K562 (cell line): ENCODE measurements at regions not wholly inside any gene's neighbourhood (a gene's known extent, or its start where the extent isn't known, plus 50 kb on each side); places are given as distances from the start of the nearest gene placed in this dataset.

Experiments used
- ATAC-seq: fragments of 200-7000 bp; cut with Tn5 transposase; 3 replicates; pipeline ENCODE4 v1.9.1; 2020; ENCODE audit warnings: moderate library complexity
- BruUV-seq: library from RNA; stranded (reverse); fragments of 400-500 nt; replicated peaks from 2 replicates; lab custom pipeline; 2021; lab: Mats Ljungman, UMichigan
- CTCF ChIA-PET: fragments of 300-600 bp; formaldehyde crosslinking; extraction: SDS; loops from one replicate; lab custom pipeline; 2021; ENCODE audit warnings: low intra/inter-chr PET ratio; lab: Yijun Ruan, JAX
- POLR2A ChIA-PET: fragments of 300-600, 350-650 bp; sonication (Branson Sonifier 250); formaldehyde crosslinking; extraction: SDS; loops from one replicate; lab custom pipeline; 2021; ENCODE audit warnings: antibody characterized with exemption, inconsistent platforms; lab: Yijun Ruan, JAX
- DNase-seq, 4 experiments: peaks; one replicate each; pipeline versions ENCODE4 v3.0.0 to v3.0.0-alpha.2; 2011 to 2018; ENCODE audit warnings: low spot score in 3 of 4, mixed read lengths in 3 of 4; ENCODE audit errors: extremely low read depth in 1 of 4
- FAIRE-seq: peaks from 2 replicates; lab custom pipeline; 2011; peaks lifted over from hg19 to GRCh38; lab: Jason Lieb, UNC
- H2AFZ ChIP-seq: 2 replicates; pipeline ENCODE4 v1.6.0; 2011; ENCODE audit warnings: low read depth, low read length, control low read depth, inconsistent platforms
- H3K27ac ChIP-seq: fragments of 200-600 bp; 3 replicates; pipeline ENCODE4 v1.8.0; 2011; ENCODE audit warnings: low read depth, mild to moderate bottlenecking, control low read depth, inconsistent platforms, low read length, moderate library complexity, mixed read lengths; ENCODE audit errors: extremely low read depth
- H3K27me3 ChIP-seq, 2 experiments: fragments of 300-600 bp in 1 of 2; 2 replicates in 1 of 2; 3 replicates in 1 of 2; pipeline versions ENCODE4 v1.6.0 to v1.8.0; 2011; ENCODE audit warnings: inconsistent platforms in 2 of 2, low read length in 2 of 2, mild to moderate bottlenecking in 1 of 2, mixed read lengths in 1 of 2, moderate library complexity in 1 of 2; ENCODE audit not compliant: control insufficient read depth in 2 of 2, insufficient read depth in 2 of 2
- H3K36me3 ChIP-seq: fragments of 300-600 bp; 3 replicates; pipeline ENCODE4 v1.8.0; 2011; ENCODE audit warnings: mild to moderate bottlenecking, low read length, inconsistent platforms; ENCODE audit not compliant: control insufficient read depth, insufficient read depth
- H3K4me1 ChIP-seq, 2 experiments: fragments of 200-600 bp in 1 of 2; replicated peaks in 1 of 2; 2 replicates in 1 of 2; 3 replicates in 1 of 2; pipeline versions ENCODE4 v1.5.1 to v1.8.0; 2011; ENCODE audit warnings: inconsistent platforms in 2 of 2, low read length in 2 of 2, mild to moderate bottlenecking in 1 of 2, mixed read lengths in 1 of 2, moderate library complexity in 1 of 2; ENCODE audit not compliant: control insufficient read depth in 2 of 2, insufficient read depth in 2 of 2
- H3K4me2 ChIP-seq: 2 replicates; pipeline ENCODE4 v1.6.1; 2011; ENCODE audit warnings: low read length, control low read depth, inconsistent platforms, mixed read lengths; ENCODE audit not compliant: insufficient read depth
- H3K4me3 ChIP-seq: fragments of 200-600 bp; sonication (generic), shearing (Covaris generic); 2 replicates; pipeline ENCODE4 v1.5.1; 2016; ENCODE audit warnings: control low read depth, inconsistent platforms
- H3K79me2 ChIP-seq: fragments of 200-600 bp; 3 replicates; pipeline ENCODE4 v1.8.0; 2011; ENCODE audit warnings: low read length, inconsistent platforms; ENCODE audit not compliant: control insufficient read depth, insufficient read depth
- H3K9ac ChIP-seq, 2 experiments: 2 replicates each; pipeline versions ENCODE4 v1.6.0 to v1.6.1; 2011; ENCODE audit warnings: low read depth in 2 of 2, low read length in 2 of 2, control low read depth in 1 of 2, inconsistent platforms in 1 of 2, mild to moderate bottlenecking in 1 of 2, mixed read lengths in 1 of 2; ENCODE audit not compliant: insufficient read depth in 1 of 2
- H3K9me1 ChIP-seq: one replicate; pipeline ENCODE4 v1.6.0; 2011; ENCODE audit warnings: inconsistent platforms, mild to moderate bottlenecking, low read length, moderate library complexity; ENCODE audit not compliant: control insufficient read depth, insufficient read depth
- H3K9me3 ChIP-seq: replicated peaks from 2 replicates; pipeline ENCODE4 v1.5.1; 2011; ENCODE audit warnings: low read depth, low read length, inconsistent platforms; ENCODE audit not compliant: control insufficient read depth, insufficient read depth
- H4K20me1 ChIP-seq: replicated peaks from 2 replicates; pipeline ENCODE4 v1.6.1; 2011; ENCODE audit warnings: low read length, inconsistent platforms, mixed read lengths; ENCODE audit not compliant: control insufficient read depth, insufficient read depth
- KAT7 ChIP-seq: sonication (generic); formaldehyde crosslinking; IDR thresholded peaks from 2 replicates; pipeline ENCODE4 v1.8.0; 2022; ENCODE audit warnings: missing genetic modification reagents, mild to moderate bottlenecking, borderline replicate concordance
- ZNF609 ChIP-seq: sonication (generic); formaldehyde crosslinking; IDR thresholded peaks from 2 replicates; pipeline ENCODE4 v1.8.1; 2023; ENCODE audit warnings: missing genetic modification reagents, mild to moderate bottlenecking, borderline replicate concordance
- WGBS: fragments of 100-300 bp; shearing (Covaris generic); methylation state at CpG from one replicate; pipeline ENCODE4 v1.1.6; 2016; ENCODE audit warnings: low coverage, mixed read lengths; ENCODE audit not compliant: insufficient coverage; ENCODE audit errors: missing lambda C conversion rate; 5-methylcytosine and 5-hydroxymethylcytosine counted together
- in situ Hi-C: fragments of 300-500 bp; cut with MboI; formaldehyde crosslinking; loops from 4 replicates; pipeline ENCODE4 v1.15.0; 2018; ENCODE audit warnings: inconsistent platforms, mixed read lengths
- intact Hi-C: fragments of 100-400 bp; cut with micrococcal nuclease; formaldehyde crosslinking; loops from 2 replicates; pipeline ENCODE4 v1.14.2; 2022
- TF ChIP-seq, protein P1 (sequence below), 2 experiments: fragments of 450-650 bp in 1 of 2; sonication (generic) in 1 of 2; formaldehyde crosslinking in 1 of 2; IDR thresholded peaks; 2 replicates each; pipeline versions ENCODE4 v1.7.1 to v1.9.0; 2016 to 2022; ENCODE audit warnings: inconsistent platforms in 1 of 2, mild to moderate bottlenecking in 1 of 2, missing genetic modification reagents in 1 of 2

- no peak for TF ChIP-seq ZNF609 (CRISPR knock-in tag)
These were observed 54.0 kb upstream of the CIBAR2 start (continued) for GRCh38 chr16:85166281-85166680.

- 38% methylated on average over 22 of the region's 22 CpGs for WGBS
- Histone ChIP-seq H3K4me2 (no peak overlapping the region), H3K4me1 (peaks cover 14 to 50% of the 10 kb centered on the region in 2 experiments), H3K9me3 (no peaks in the 10 kb centered on the region), H3K79me2 (peaks cover 23% of the 10 kb centered on the region), H2AFZ (no peak overlapping the region), H3K9me1 (no peaks in the 10 kb centered on the region), H3K36me3 (no peaks in the 10 kb centered on the region), H3K4me3 (no peak overlapping the region), H4K20me1 (peaks cover 11% of the 10 kb centered on the region; the same call in 1 of the 2 replicates), H3K9ac (no peak overlapping the region), H3K27me3 (peaks cover 10 to 36% of the 10 kb centered on the region in 2 experiments; a peak in 4 of 5 replicates), H3K27ac (no peak overlapping the region)
- no TSS peak for BruUV-seq
- DNase-seq = no peak
- ChIA-PET CTCF (no interaction called here), POLR2A (interaction anchor here (0.6 to 0.9 kb wide), 5 partner anchors 8 to 525 kb away, joined by 3 to 5 read pairs (median 3); no protein-coding TSS in a partner anchor)
- in situ Hi-C loops (no loop called here), intact Hi-C loops (no loop called here)
- ATAC-seq = no peak
- no peak for FAIRE-seq
- TF ChIP-seq, protein P1, sequence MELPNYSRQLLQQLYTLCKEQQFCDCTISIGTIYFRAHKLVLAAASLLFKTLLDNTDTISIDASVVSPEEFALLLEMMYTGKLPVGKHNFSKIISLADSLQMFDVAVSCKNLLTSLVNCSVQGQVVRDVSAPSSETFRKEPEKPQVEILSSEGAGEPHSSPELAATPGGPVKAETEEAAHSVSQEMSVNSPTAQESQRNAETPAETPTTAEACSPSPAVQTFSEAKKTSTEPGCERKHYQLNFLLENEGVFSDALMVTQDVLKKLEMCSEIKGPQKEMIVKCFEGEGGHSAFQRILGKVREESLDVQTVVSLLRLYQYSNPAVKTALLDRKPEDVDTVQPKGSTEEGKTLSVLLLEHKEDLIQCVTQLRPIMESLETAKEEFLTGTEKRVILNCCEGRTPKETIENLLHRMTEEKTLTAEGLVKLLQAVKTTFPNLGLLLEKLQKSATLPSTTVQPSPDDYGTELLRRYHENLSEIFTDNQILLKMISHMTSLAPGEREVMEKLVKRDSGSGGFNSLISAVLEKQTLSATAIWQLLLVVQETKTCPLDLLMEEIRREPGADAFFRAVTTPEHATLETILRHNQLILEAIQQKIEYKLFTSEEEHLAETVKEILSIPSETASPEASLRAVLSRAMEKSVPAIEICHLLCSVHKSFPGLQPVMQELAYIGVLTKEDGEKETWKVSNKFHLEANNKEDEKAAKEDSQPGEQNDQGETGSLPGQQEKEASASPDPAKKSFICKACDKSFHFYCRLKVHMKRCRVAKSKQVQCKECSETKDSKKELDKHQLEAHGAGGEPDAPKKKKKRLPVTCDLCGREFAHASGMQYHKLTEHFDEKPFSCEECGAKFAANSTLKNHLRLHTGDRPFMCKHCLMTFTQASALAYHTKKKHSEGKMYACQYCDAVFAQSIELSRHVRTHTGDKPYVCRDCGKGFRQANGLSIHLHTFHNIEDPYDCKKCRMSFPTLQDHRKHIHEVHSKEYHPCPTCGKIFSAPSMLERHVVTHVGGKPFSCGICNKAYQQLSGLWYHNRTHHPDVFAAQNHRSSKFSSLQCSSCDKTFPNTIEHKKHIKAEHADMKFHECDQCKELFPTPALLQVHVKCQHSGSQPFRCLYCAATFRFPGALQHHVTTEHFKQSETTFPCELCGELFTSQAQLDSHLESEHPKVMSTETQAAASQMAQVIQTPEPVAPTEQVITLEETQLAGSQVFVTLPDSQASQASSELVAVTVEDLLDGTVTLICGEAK (IDR thresholded peaks at IDR 0.05) = no peak
- TF ChIP-seq, protein P1 (CRISPR knock-in tag; IDR thresholded peaks at IDR 0.05) = no peak
- TF ChIP-seq KAT7 (CRISPR knock-in tag) = no peak
These were observed 54.7 kb upstream of the CIBAR2 start for GRCh38 chr16:85166699-85167588.
